ENCODE measurements at regions not wholly inside any gene's neighbourhood (a gene's known extent, or its start where the extent isn't known, plus 50 kb on each side); places are given as distances from the start of the nearest gene placed in this dataset.

- TF ChIP-seq ZC3H10 (CRISPR knock-in tag; IDR thresholded peaks at IDR 0.05) (no peak), ZFP3 (CRISPR knock-in tag; IDR thresholded peaks at IDR 0.05) (no peak), GLIS3 (CRISPR knock-in tag; IDR thresholded peaks at IDR 0.05) (no peak), ZNF70 (CRISPR knock-in tag; IDR thresholded peaks at IDR 0.05) (no peak), BACH2 (CRISPR knock-in tag; IDR thresholded peaks at IDR 0.05; ENCODE audit: borderline replicate concordance) (no peak)
- TF ChIP-seq, protein P1, sequence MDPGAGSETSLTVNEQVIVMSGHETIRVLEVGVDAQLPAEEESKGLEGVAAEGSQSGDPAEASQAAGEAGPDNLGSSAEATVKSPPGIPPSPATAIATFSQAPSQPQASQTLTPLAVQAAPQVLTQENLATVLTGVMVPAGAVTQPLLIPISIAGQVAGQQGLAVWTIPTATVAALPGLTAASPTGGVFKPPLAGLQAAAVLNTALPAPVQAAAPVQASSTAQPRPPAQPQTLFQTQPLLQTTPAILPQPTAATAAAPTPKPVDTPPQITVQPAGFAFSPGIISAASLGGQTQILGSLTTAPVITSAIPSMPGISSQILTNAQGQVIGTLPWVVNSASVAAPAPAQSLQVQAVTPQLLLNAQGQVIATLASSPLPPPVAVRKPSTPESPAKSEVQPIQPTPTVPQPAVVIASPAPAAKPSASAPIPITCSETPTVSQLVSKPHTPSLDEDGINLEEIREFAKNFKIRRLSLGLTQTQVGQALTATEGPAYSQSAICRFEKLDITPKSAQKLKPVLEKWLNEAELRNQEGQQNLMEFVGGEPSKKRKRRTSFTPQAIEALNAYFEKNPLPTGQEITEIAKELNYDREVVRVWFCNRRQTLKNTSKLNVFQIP (CRISPR knock-in tag; IDR thresholded peaks at IDR 0.05; ENCODE audit: borderline replicate concordance, low read depth), result no peak
- TF ChIP-seq, protein P2, sequence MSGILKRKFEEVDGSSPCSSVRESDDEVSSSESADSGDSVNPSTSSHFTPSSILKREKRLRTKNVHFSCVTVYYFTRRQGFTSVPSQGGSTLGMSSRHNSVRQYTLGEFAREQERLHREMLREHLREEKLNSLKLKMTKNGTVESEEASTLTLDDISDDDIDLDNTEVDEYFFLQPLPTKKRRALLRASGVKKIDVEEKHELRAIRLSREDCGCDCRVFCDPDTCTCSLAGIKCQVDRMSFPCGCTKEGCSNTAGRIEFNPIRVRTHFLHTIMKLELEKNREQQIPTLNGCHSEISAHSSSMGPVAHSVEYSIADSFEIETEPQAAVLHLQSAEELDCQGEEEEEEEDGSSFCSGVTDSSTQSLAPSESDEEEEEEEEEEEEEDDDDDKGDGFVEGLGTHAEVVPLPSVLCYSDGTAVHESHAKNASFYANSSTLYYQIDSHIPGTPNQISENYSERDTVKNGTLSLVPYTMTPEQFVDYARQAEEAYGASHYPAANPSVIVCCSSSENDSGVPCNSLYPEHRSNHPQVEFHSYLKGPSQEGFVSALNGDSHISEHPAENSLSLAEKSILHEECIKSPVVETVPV (CRISPR knock-in tag; IDR thresholded peaks at IDR 0.05), result no peak
- ATAC-seq, result no peak
Observed at GRCh38 chr10:10564081-10564794, 453.4 kb upstream of the CELF2 start.

GRCh38 chr10:10576937-10577336 lies 440.7 kb upstream of the CELF2 start:
- no peak for ATAC-seq
- TF ChIP-seq, protein P1 (CRISPR knock-in tag; IDR thresholded peaks at IDR 0.05; ENCODE audit: borderline replicate concordance, low read depth), result no peak
- TF ChIP-seq ISL1 (CRISPR knock-in tag; IDR thresholded peaks at IDR 0.05) (no peak), TCF4 (CRISPR knock-in tag; IDR thresholded peaks at IDR 0.05; ENCODE audit: borderline replicate concordance) (no peak), BACH2 (CRISPR knock-in tag; IDR thresholded peaks at IDR 0.05; ENCODE audit: borderline replicate concordance) (no peak), ZFP3 (CRISPR knock-in tag; IDR thresholded peaks at IDR 0.05) (no peak), ZNF70 (CRISPR knock-in tag; IDR thresholded peaks at IDR 0.05) (no peak), ESRRG (CRISPR knock-in tag; IDR thresholded peaks at IDR 0.05) (no peak)
- TF ChIP-seq, protein P3, sequence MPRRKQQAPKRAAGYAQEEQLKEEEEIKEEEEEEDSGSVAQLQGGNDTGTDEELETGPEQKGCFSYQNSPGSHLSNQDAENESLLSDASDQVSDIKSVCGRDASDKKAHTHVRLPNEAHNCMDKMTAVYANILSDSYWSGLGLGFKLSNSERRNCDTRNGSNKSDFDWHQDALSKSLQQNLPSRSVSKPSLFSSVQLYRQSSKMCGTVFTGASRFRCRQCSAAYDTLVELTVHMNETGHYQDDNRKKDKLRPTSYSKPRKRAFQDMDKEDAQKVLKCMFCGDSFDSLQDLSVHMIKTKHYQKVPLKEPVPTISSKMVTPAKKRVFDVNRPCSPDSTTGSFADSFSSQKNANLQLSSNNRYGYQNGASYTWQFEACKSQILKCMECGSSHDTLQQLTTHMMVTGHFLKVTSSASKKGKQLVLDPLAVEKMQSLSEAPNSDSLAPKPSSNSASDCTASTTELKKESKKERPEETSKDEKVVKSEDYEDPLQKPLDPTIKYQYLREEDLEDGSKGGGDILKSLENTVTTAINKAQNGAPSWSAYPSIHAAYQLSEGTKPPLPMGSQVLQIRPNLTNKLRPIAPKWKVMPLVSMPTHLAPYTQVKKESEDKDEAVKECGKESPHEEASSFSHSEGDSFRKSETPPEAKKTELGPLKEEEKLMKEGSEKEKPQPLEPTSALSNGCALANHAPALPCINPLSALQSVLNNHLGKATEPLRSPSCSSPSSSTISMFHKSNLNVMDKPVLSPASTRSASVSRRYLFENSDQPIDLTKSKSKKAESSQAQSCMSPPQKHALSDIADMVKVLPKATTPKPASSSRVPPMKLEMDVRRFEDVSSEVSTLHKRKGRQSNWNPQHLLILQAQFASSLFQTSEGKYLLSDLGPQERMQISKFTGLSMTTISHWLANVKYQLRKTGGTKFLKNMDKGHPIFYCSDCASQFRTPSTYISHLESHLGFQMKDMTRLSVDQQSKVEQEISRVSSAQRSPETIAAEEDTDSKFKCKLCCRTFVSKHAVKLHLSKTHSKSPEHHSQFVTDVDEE (CRISPR knock-in tag; IDR thresholded peaks at IDR 0.05), result no peak

DNA sequence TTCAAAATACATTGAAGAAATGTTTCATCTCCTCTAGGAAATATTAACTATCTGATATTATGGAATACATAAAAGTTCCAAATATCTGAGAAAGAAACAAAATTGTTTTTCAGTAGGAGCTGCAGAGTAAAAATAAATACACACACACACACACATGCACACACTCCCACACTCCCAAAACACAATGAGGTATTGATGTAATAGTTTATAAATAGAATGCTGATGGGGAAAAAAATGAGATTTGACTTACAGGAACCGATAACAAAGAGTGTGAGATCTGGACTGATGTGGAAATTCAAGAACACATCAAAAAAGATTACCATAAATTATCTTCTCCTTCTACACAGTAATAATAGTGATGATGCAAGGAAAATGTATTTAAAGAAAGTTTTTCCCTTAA lies 438.0 kb upstream of the CELF2 start:
- ATAC-seq, result no peak
- TF ChIP-seq, protein P4, sequence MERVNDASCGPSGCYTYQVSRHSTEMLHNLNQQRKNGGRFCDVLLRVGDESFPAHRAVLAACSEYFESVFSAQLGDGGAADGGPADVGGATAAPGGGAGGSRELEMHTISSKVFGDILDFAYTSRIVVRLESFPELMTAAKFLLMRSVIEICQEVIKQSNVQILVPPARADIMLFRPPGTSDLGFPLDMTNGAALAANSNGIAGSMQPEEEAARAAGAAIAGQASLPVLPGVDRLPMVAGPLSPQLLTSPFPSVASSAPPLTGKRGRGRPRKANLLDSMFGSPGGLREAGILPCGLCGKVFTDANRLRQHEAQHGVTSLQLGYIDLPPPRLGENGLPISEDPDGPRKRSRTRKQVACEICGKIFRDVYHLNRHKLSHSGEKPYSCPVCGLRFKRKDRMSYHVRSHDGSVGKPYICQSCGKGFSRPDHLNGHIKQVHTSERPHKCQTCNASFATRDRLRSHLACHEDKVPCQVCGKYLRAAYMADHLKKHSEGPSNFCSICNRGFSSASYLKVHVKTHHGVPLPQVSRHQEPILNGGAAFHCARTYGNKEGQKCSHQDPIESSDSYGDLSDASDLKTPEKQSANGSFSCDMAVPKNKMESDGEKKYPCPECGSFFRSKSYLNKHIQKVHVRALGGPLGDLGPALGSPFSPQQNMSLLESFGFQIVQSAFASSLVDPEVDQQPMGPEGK (CRISPR knock-in tag; IDR thresholded peaks at IDR 0.05; ENCODE audit: borderline replicate concordance), result no peak
- TF ChIP-seq PPARA (CRISPR knock-in tag; IDR thresholded peaks at IDR 0.05; ENCODE audit: borderline replicate concordance), result no peak
- TF ChIP-seq OSR1 (CRISPR knock-in tag; IDR thresholded peaks at IDR 0.05), result no peak
- no peak for TF ChIP-seq ISL1 (CRISPR knock-in tag; IDR thresholded peaks at IDR 0.05)
- no peak for TF ChIP-seq GLIS3 (CRISPR knock-in tag; IDR thresholded peaks at IDR 0.05)
- no peak for TF ChIP-seq RARB (CRISPR knock-in tag; IDR thresholded peaks at IDR 0.05)
- no peak for TF ChIP-seq BACH2 (CRISPR knock-in tag; IDR thresholded peaks at IDR 0.05; ENCODE audit: borderline replicate concordance)
- TF ChIP-seq ZFP3 (CRISPR knock-in tag; IDR thresholded peaks at IDR 0.05), result no peak
- TF ChIP-seq ZNF70 (CRISPR knock-in tag; IDR thresholded peaks at IDR 0.05), result no peak

- no peak for ATAC-seq
- TF ChIP-seq, protein P5, sequence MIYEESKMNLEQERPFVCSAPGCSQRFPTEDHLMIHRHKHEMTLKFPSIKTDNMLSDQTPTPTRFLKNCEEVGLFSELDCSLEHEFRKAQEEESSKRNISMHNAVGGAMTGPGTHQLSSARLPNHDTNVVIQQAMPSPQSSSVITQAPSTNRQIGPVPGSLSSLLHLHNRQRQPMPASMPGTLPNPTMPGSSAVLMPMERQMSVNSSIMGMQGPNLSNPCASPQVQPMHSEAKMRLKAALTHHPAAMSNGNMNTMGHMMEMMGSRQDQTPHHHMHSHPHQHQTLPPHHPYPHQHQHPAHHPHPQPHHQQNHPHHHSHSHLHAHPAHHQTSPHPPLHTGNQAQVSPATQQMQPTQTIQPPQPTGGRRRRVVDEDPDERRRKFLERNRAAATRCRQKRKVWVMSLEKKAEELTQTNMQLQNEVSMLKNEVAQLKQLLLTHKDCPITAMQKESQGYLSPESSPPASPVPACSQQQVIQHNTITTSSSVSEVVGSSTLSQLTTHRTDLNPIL (CRISPR knock-in tag; IDR thresholded peaks at IDR 0.05; ENCODE audit: low read depth), result no peak
- TF ChIP-seq TCF4 (CRISPR knock-in tag; IDR thresholded peaks at IDR 0.05; ENCODE audit: borderline replicate concordance), result no peak
- TF ChIP-seq, protein P3 (CRISPR knock-in tag; IDR thresholded peaks at IDR 0.05), result no peak
- no peak for TF ChIP-seq ESRRG (CRISPR knock-in tag; IDR thresholded peaks at IDR 0.05)
- no peak for TF ChIP-seq ZNF70 (CRISPR knock-in tag; IDR thresholded peaks at IDR 0.05)
- TF ChIP-seq SNAI2 (CRISPR knock-in tag; IDR thresholded peaks at IDR 0.05), result no peak
- no peak for TF ChIP-seq GLIS3 (CRISPR knock-in tag; IDR thresholded peaks at IDR 0.05)
- TF ChIP-seq, protein P2 (CRISPR knock-in tag; IDR thresholded peaks at IDR 0.05), result no peak
- TF ChIP-seq RARB (CRISPR knock-in tag; IDR thresholded peaks at IDR 0.05), result no peak
- TF ChIP-seq PPARA (CRISPR knock-in tag; IDR thresholded peaks at IDR 0.05; ENCODE audit: borderline replicate concordance), result no peak
- no peak for TF ChIP-seq ISL1 (CRISPR knock-in tag; IDR thresholded peaks at IDR 0.05)
Observed at GRCh38 chr10:10584161-10584560, 433.5 kb upstream of the CELF2 start.
